BE2C (cell line): ENCODE measurements at regions not wholly inside any gene's neighbourhood (a gene's known extent, or its start where the extent isn't known, plus 50 kb on each side); places are given as distances from the start of the nearest gene placed in this dataset.

Experiments
- DNase-seq: peaks from one replicate; pipeline ENCODE4 v3.0.0-alpha.2; 2020
- H3K27me3 ChIP-seq: fragments of 250-450 bp; sonication (Bioruptor Pico); 2 replicates; pipeline ENCODE4 v1.5.1; 2020; ENCODE audit warnings: mild to moderate bottlenecking
- H3K36me3 ChIP-seq: fragments of 250-450 bp; sonication (Bioruptor Pico); 2 replicates; pipeline ENCODE4 v1.5.1; 2020; ENCODE audit warnings: mild to moderate bottlenecking
- H3K4me1 ChIP-seq: fragments of 250-450 bp; sonication (Bioruptor Pico); 2 replicates; pipeline ENCODE4 v1.5.1; 2020
- H3K4me3 ChIP-seq: 2 replicates; pipeline ENCODE4 v1.5.1; 2011; ENCODE audit warnings: low read depth, low read length
- H3K9me3 ChIP-seq: fragments of 250-450 bp; sonication (Bioruptor Pico); 2 replicates; pipeline ENCODE4 v1.5.1; 2020
- CTCF ChIP-seq: IDR thresholded peaks from 2 replicates; pipeline ENCODE4 v1.5.1; 2012; ENCODE audit warnings: mild to moderate bottlenecking, low read depth, low read length

- H3K4me3 ChIP-seq = no peak overlapping the region
- no peaks in the 10 kb centered on the region; the same call in 1 of the 2 replicates for H3K27me3 ChIP-seq
- no peaks in the 10 kb centered on the region for H3K9me3 ChIP-seq
- no peak for DNase-seq
- no peaks in the 10 kb centered on the region for H3K4me1 ChIP-seq
- TF ChIP-seq CTCF = no peak
- no peaks in the 10 kb centered on the region for H3K36me3 ChIP-seq
These were observed 226.0 kb downstream of the TOX3 start for GRCh38 chr16:52320930-52321439.

- H3K4me1 ChIP-seq = no peaks in the 10 kb centered on the region
- DNase-seq = no peak
- H3K4me3 ChIP-seq = no peak overlapping the region
- H3K9me3 ChIP-seq = no peaks in the 10 kb centered on the region
- H3K27me3 ChIP-seq = no peaks in the 10 kb centered on the region; the same call in 1 of the 2 replicates
- H3K36me3 ChIP-seq = no peaks in the 10 kb centered on the region
- TF ChIP-seq CTCF = no peak
These were observed 228.5 kb downstream of the TOX3 start for GRCh38 chr16:52318302-52319009.

GRCh38 chr16:52316241-52316640 lies 230.7 kb downstream of the TOX3 start:
- H3K9me3 ChIP-seq = no peaks in the 10 kb centered on the region
- no peaks in the 10 kb centered on the region for H3K36me3 ChIP-seq
- no peak overlapping the region for H3K4me3 ChIP-seq
- no peak for DNase-seq
- H3K4me1 ChIP-seq = no peaks in the 10 kb centered on the region
- no peaks in the 10 kb centered on the region; the same call in 1 of the 2 replicates for H3K27me3 ChIP-seq
- TF ChIP-seq CTCF = no peak

- no peaks in the 10 kb centered on the region for H3K36me3 ChIP-seq
- H3K27me3 ChIP-seq = no peaks in the 10 kb centered on the region
- DNase-seq = no peak
- H3K9me3 ChIP-seq = no peaks in the 10 kb centered on the region
- H3K4me3 ChIP-seq = no peak overlapping the region
- TF ChIP-seq CTCF = no peak
- H3K4me1 ChIP-seq = no peaks in the 10 kb centered on the region
These were observed 234.2 kb downstream of the TOX3 start for GRCh38 chr16:52312716-52313115.

- Histone ChIP-seq H3K4me1 (no peaks in the 10 kb centered on the region), H3K9me3 (no peaks in the 10 kb centered on the region), H3K36me3 (no peaks in the 10 kb centered on the region), H3K27me3 (no peaks in the 10 kb centered on the region), H3K4me3 (no peak overlapping the region)
- DNase-seq = no peak
- TF ChIP-seq CTCF = no peak
These were observed 237.2 kb downstream of the TOX3 start for GRCh38 chr16:52309446-52310416.
